ENCODE measurements at regions not wholly inside any gene's neighbourhood (a gene's known extent, or its start where the extent isn't known, plus 50 kb on each side); places are given as distances from the start of the nearest gene placed in this dataset.

DNA sequence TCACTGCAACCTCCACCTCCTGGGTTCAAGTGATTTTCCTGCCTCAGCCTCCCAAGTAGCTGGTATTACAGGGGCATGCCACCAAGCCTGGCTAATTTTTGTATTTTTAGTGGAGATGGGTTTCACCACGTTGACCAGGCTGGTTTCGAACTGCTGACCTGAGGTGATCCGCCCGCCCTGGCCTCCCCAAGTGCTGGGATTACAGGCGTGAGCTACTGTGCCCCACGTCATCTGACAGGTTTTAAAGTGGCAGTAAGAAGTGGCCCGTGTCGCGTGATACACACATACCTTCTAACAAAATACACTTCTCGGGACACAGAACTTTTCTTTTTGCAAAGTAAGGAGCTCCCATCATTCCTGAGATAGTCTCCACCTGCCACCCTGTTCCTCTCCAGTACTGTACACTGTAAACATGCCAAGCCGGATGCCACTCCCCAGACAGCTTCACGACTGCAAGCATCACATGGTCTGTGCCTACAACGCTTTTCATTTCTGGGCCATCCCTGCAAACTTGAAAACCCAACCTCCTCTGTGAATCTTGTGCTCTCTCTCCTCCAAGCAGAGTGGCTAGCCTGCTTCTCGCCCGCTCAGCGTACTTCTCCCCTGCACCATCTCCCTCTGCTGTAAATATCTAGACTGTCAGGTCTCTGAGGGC, 256.3 kb upstream of the KLF14 start:
- TF ChIP-seq, protein P1, sequence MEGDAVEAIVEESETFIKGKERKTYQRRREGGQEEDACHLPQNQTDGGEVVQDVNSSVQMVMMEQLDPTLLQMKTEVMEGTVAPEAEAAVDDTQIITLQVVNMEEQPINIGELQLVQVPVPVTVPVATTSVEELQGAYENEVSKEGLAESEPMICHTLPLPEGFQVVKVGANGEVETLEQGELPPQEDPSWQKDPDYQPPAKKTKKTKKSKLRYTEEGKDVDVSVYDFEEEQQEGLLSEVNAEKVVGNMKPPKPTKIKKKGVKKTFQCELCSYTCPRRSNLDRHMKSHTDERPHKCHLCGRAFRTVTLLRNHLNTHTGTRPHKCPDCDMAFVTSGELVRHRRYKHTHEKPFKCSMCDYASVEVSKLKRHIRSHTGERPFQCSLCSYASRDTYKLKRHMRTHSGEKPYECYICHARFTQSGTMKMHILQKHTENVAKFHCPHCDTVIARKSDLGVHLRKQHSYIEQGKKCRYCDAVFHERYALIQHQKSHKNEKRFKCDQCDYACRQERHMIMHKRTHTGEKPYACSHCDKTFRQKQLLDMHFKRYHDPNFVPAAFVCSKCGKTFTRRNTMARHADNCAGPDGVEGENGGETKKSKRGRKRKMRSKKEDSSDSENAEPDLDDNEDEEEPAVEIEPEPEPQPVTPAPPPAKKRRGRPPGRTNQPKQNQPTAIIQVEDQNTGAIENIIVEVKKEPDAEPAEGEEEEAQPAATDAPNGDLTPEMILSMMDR (conservative IDR thresholded peaks at IDR 0.05), result no peak
- H3K27ac ChIP-seq, result peak overlapping the region; percentile 62

DNA sequence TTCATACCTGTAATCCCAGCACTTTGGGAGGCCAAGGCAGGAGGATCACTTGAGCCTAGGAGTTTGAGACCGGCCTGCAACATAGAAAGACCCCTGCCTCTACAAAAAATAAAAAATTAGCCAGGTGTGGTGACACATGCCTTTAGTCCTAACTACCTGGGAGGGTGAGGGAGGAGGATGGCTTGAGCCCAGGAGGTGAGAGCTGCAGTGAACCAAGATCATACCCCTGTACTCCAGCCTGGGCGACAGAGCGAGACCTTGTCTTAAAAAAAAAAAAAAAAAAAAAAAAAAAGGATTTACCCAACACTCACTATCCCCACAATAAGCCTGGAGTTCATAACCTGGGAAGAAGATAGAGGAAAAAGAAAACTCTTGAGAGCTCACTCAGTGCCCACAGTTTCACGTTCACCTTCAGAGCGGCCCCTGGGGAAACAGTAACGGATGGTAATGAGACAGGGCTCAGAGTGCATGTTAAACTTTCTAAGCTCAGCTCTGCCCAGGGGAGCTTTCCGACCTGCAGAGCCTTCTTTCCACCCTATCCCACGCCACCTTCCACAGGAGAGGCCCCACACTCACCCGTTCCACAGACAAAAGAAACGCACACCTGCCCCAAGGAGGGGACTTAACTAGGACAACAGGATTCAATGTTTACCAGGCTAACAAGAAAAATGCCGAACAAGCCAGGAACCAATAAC, 259.8 kb upstream of the KLF14 start:
- no peak overlapping the region for H3K27ac ChIP-seq
- TF ChIP-seq, protein P1 (conservative IDR thresholded peaks at IDR 0.05), result no peak

DNA sequence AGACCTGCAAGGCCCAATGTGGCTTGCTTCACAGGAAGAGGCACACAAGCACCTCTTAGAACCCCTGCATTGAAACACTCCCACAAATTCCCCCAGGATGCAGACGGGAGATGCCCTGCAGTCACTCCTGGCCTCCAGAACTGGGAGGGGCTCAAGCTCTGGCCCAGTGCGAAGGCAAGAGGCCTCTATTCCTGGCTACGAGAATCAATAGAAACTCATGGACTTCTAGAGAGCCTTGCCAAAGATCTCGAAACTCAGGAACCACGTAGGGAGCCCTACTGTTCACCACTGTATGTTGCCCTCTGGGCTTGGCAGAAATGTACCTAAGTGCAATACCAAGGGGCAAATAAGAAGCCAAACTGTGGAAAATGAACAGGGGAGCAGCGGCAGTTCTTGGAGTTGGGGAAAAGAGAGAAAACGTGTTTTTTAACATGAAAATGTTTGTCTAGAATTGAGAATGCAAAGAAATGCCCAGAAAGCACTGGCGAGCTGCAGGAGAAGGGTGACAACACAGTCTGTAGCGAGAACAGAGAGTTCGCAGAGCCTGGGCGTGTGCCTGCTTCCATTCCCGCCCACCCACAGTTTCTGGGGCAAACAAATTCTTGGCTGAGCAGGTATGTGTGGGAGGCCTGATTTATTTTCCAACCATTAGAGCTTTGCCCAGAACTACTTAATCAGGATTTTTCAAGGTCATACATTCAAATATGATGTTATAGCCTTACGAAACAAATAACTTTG, 260.5 kb upstream of the KLF14 start:
- TF ChIP-seq, protein P1 (conservative IDR thresholded peaks at IDR 0.05), result no peak
- no peak overlapping the region for H3K27ac ChIP-seq

DNA sequence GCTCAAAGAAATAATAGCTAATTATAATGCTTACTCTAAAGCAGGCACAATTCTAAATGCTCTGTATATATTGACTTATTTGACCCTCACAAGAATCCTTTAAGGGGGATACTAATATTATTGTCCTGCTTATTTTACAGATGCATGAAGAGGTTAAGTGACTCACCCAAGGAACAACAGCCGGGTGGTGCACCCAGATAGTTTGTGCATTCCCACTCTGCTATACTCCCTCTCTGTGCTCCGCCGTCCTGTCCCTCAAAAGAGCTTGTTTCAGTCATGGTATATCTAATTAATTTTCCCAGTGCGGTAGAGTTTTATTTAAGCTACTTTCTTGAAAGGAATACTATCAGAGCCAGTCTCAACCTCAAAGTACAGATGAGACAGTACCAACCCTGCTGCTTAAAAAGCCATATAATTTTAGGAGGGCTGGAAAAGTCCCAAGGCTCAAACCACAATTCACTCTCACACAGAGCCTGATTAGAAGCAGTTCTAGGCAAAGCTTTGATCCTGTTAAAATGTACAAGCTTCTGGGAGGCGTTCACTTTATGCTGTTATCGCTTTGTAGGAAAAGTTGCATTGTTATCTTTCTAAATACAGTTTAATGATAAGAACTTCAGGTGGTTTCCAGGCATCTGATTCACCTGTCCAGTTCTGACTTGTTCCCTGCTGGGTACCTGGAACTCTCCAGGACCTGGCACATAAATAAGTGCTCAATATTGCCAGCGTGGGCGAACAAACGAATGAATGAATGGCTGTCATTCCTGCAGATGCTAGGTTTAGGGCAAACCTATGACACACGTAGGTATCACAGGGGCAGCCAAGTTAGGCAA, 261.5 kb upstream of the KLF14 start:
- no peak overlapping the region for H3K27ac ChIP-seq
- TF ChIP-seq, protein P1 (conservative IDR thresholded peaks at IDR 0.05), result no peak

DNA sequence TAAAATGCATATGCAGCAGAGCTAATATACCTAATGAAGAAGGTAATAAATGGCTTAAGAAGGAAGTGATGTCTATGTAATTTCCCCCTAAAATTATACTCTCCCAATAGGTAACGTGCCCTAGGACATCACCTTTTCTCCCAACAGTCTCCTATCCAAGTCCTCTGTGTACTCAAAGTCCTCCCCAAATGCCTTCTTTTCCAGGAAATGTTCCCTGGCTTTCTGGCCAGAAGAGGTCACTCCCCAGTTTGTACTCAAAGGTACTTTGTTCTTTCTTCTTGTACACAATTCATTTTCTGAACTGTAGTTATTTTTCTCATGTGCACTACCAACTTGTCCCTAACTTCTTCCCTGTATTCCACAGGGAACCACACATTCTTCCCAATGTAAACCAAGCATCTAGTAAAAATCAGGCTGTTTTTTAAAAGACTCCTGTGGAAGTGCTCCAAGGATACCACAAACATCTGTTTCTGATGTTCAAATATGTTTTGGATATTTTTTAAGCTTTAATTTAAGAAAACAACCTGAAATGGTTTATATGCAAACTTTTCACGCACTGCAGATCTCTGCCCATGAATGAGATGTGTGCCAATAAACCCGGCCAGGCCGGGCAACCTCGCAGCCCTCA, 262.3 kb upstream of the KLF14 start:
- TF ChIP-seq, protein P1 (conservative IDR thresholded peaks at IDR 0.05), result no peak
- peak overlapping the region; percentile 49 for H3K27ac ChIP-seq

DNA sequence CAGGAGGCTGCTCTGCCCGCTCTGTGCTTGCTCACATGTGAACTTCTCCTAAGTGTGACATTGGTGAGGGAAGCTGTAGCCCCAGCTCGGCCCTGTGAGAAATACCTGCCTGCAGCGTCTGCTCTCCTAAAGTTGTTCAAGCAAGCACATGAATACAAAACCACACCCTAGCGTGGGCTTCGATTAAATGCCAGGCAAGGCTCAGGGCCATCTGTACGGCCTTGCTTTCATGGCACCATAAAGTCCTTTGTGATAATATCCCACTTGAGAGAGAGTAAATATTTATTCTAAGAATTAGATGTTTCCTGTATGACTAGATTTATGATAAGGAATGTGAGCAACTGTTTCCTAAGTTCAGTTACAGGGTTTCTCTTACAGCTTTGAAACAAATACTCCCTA, 262.8 kb upstream of the KLF14 start:
- TF ChIP-seq, protein P1 (conservative IDR thresholded peaks at IDR 0.05), result no peak
- H3K27ac ChIP-seq, result peak overlapping the region; percentile 49
